ENCODE measurements at regions not wholly inside any gene's neighbourhood (a gene's known extent, or its start where the extent isn't known, plus 50 kb on each side); places are given as distances from the start of the nearest gene placed in this dataset.

GRCh38 chr1:188669728-188670382 lies 1807.8 kb downstream of the BRINP3 start:
- H3K27me3 ChIP-seq (ENCODE audit: control insufficient read depth in 4 of 4, insufficient read depth in 4 of 4, low read length in 3 of 4), result no peaks in the 10 kb centered on the region
- no peak overlapping the region for H3K9ac ChIP-seq (ENCODE audit: low read depth in 1 of 2, low read length in 2 of 2)
- H3K4me1 ChIP-seq (ENCODE audit: control insufficient read depth in 4 of 4, insufficient read depth in 4 of 4, low read length in 3 of 4), result no peaks in the 10 kb centered on the region
- H3K4me3 ChIP-seq (ENCODE audit: low read depth in 1 of 3, low read length in 3 of 3), result no peak overlapping the region
- WGBS, result 67% methylated on average over 3 of the region's 3 CpGs
- H3K36me3 ChIP-seq (ENCODE audit: control insufficient read depth in 4 of 4, insufficient read depth in 3 of 4, low read depth in 1 of 4, low read length in 3 of 4), result no peaks in the 10 kb centered on the region
- H3K27ac ChIP-seq (ENCODE audit: low read depth in 1 of 2, low read length in 2 of 2), result no peak overlapping the region
- H3K9me3 ChIP-seq (ENCODE audit: control insufficient read depth in 4 of 4, low read length in 3 of 4), result no peaks in the 10 kb centered on the region
- DNase-seq (ENCODE audit: low spot score), result no peak
- no peak for TF ChIP-seq NR2F2 (IDR thresholded peaks at IDR 0.05)
- no peak for TF ChIP-seq HNF4A (conservative IDR thresholded peaks at IDR 0.05)
- TF ChIP-seq REST (IDR thresholded peaks at IDR 0.05), result no peak
- no peak for TF ChIP-seq RAD21 (IDR thresholded peaks at IDR 0.05)
- TF ChIP-seq CTCF (IDR thresholded peaks at IDR 0.05; ENCODE audit: low read depth, low read length, missing input control), result no peak
- TF ChIP-seq HNF4G (IDR thresholded peaks at IDR 0.05), result no peak
- TF ChIP-seq YY1 (IDR thresholded peaks at IDR 0.05), result no peak
- TF ChIP-seq MAX (IDR thresholded peaks at IDR 0.05), result no peak
- TF ChIP-seq ZBTB33 (IDR thresholded peaks at IDR 0.05), result no peak
- TF ChIP-seq JUND (IDR thresholded peaks at IDR 0.05), result no peak
- no peak for TF ChIP-seq FOXA1 (IDR thresholded peaks at IDR 0.05)
- no peak for TF ChIP-seq RXRA (IDR thresholded peaks at IDR 0.05)
- no peak for TF ChIP-seq SP1 (IDR thresholded peaks at IDR 0.05)
- TF ChIP-seq FOXA2 (IDR thresholded peaks at IDR 0.05), result no peak
- no peak for TF ChIP-seq TAF1 (conservative IDR thresholded peaks at IDR 0.05)

- Histone ChIP-seq H3K4me3 (ENCODE audit: low read depth in 1 of 3, low read length in 3 of 3) (no peak overlapping the region), H3K27me3 (ENCODE audit: control insufficient read depth in 4 of 4, insufficient read depth in 4 of 4, low read length in 3 of 4) (no peaks in the 10 kb centered on the region), H3K9ac (ENCODE audit: low read depth in 1 of 2, low read length in 2 of 2) (no peak overlapping the region), H3K4me1 (ENCODE audit: control insufficient read depth in 4 of 4, insufficient read depth in 4 of 4, low read length in 3 of 4) (no peaks in the 10 kb centered on the region), H3K27ac (ENCODE audit: low read depth in 1 of 2, low read length in 2 of 2) (no peak overlapping the region), H3K9me3 (ENCODE audit: control insufficient read depth in 4 of 4, low read length in 3 of 4) (no peaks in the 10 kb centered on the region), H3K36me3 (ENCODE audit: control insufficient read depth in 4 of 4, insufficient read depth in 3 of 4, low read depth in 1 of 4, low read length in 3 of 4) (no peaks in the 10 kb centered on the region)
- WGBS, result 91% methylated on average over 2 of the region's 2 CpGs
- no peak for DNase-seq (ENCODE audit: low spot score)
- TF ChIP-seq REST (IDR thresholded peaks at IDR 0.05) (no peak), CTCF (IDR thresholded peaks at IDR 0.05; ENCODE audit: low read depth, low read length, missing input control) (no peak), RXRA (IDR thresholded peaks at IDR 0.05) (no peak), FOXA1 (IDR thresholded peaks at IDR 0.05) (no peak), HNF4A (conservative IDR thresholded peaks at IDR 0.05) (no peak), FOXA2 (IDR thresholded peaks at IDR 0.05) (no peak), TAF1 (conservative IDR thresholded peaks at IDR 0.05) (no peak), ZBTB33 (IDR thresholded peaks at IDR 0.05) (no peak)
These were observed 1806.8 kb downstream of the BRINP3 start for GRCh38 chr1:188670837-188671236.

Measured in liver (tissue), 8 donors.